Retina (tissue), 1 donor: ENCODE measurements at regions not wholly inside any gene's neighbourhood (a gene's known extent, or its start where the extent isn't known, plus 50 kb on each side); places are given as distances from the start of the nearest gene placed in this dataset.
"Not testable (repeated sequence)": the region's sequence is repeated elsewhere in the genome, so short reads cannot be mapped to it uniquely, and the experiment has no call there.

Experiments
- DNase-seq: peaks from one replicate; pipeline ENCODE4 v3.0.0-alpha.2; 2016

GRCh38 chr18:54433368-54433767 lies 75.7 kb downstream of the C18orf54 start:
- DNase-seq, result no peak

DNA sequence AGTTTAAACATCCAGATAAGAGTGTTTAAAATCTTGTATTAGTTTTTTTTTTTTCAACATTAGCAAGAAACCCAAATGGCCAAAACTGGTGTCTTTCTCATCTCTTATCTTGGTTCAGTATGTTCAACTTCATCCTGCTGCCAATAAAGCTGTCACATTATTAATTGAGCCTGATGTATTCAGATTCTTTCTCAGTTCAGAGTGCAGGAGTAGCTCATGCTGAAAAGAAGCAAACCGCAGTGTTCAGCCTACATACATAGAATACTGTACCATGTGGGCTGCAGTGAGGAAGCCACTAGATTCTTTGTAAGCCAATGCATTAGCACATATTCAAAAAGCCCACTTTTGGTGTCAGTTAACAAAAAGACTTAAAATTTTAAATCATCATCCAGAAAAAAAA lies 76.2 kb downstream of the C18orf54 start:
- no peak for DNase-seq

- DNase-seq, result no peak
Measured at GRCh38 chr18:54434453-54434852, 76.7 kb downstream of the C18orf54 start.

GRCh38 chr18:54436501-54436900 lies 78.8 kb downstream of the C18orf54 start:
- DNase-seq, result no peak

GRCh38 chr18:54440292-54440691 lies 82.6 kb downstream of the C18orf54 start:
- no peak for DNase-seq

DNA sequence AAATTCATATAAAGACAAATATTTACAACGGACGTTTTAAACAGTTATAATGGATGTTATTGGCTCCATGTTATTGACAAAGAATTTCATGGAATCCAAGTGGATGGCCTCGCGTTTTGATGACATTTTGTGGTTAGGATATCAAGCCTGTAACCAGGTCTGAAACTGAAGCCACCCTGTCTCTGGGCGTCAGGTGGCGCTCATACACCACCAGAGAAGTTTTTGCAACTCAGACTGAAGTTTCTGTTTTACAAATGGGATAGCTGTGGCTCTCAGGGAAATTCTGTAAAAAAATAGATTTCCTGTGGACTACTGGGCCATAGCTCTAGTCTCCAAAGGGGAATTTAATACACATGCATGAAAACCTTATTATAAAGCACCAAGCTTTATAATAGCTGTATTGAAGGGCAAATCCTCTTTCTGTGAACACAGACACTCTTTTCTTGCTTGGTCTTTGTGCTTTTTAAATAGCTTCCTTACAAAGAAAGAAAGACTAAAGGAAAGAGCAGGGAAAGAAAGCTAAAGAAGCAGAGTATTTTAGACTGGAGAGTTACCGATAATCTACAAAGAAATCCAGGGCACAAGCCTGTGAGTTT lies 86.7 kb downstream of the C18orf54 start:
- peak; percentile 53 for DNase-seq

DNA sequence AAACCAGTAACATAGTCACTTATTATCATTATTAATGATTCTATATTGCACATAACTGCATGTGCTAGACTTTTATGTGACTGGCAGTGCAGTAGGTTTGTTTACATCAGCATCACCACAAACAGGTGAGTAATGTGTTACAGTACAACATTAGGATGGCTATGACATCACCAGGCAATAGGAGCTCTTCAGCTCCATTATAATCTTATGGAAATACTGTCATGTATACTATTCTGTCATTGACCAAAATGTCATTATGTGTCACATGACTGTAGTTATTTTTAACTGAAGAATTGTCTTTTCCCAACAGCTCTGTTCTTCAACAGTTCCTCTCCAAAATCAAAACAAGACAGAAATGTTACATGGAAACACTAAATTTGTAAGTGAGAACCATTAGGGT lies 96.3 kb downstream of the C18orf54 start:
- DNase-seq, result no peak

GRCh38 chr18:54465502-54465901 lies 107.8 kb downstream of the C18orf54 start:
- DNase-seq, result no peak

GRCh38 chr18:54466248-54467005 lies 108.7 kb downstream of the C18orf54 start:
- DNase-seq, result no peak

DNA sequence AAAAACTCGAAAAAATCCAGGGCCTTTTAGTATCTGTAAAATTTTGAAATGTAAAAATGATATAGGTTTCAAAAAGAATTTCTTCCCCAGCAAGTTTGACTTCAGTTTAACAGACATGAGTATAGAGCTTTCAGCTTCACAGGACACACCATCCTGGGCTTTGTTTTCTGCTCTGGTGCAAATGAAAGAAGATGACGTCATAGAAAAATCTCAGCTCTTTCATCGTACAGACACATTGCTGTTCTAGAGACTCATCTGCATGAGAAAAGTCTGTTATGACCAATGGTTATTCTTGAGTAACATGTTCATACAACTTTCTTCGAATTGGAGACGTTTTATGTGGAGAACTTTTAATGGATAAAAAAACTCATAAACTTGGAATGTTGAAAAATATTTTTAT lies 111.7 kb upstream of the DYNAP start:
- DNase-seq, result no peak

GRCh38 chr18:54480616-54481015 lies 110.4 kb upstream of the DYNAP start:
- DNase-seq, result no peak

DNA sequence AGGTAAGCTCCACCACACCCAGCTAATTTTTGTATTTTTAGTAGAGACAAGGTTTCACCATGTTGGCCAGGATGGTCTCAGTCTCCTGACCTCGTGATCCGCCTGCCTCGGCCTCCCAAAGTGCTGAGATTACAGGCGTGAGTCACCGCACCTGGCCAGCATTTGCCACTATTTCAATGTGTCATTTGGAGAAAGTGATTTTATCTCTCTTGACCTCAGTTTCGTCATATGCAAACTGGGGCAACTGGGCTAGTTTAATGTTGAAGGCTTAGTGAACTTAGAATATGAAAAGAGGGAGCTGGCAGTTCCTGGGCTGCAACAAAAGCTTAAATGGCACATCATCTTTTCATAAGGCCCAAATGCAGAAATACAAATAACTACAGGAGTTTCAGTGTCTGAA lies 88.6 kb upstream of the DYNAP start:
- DNase-seq, result not testable (repeated sequence)

GRCh38 chr18:54503131-54503894 lies 87.7 kb upstream of the DYNAP start:
- no peak for DNase-seq

DNA sequence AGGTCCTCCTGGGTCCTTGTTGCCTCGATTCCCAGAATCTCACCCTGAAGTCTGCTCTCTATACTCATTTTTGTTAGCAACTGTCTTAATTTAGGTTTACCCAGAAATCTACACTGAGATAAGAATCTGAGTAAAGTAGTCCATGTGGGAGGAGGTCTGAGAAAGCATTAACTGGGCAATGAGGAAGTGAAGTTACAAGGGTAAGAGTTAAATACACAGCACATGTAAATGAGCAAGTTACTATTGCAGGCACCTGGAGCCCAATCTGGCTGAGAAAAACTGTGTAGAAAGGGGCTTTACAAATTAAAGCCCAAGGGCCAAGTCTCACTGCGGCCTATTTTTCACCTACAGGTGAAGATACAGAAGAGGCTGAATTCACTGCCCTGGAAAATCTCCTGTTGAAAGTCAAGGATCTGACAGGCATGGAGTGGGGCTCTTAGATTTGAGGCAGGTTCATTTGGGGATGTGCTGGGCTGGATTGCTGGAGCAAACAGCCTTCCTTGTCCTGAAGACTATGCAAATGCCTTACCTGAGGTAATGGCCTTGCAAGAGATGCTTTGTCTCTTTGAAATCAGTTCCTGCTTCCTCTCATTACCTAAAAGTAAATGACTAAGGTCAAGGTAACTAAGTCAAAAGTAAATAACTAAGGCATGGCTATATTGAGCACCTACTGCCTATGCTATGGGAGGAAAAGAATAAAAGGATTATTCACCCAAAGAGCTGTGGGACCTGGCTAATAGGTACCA lies 84.4 kb upstream of the DYNAP start:
- no peak for DNase-seq

GRCh38 chr18:54509793-54510192 lies 81.3 kb upstream of the DYNAP start:
- DNase-seq, result no peak

- DNase-seq, result no peak
Measured at GRCh38 chr18:54515149-54515548, 75.9 kb upstream of the DYNAP start.

- DNase-seq, result no peak
Measured at GRCh38 chr18:54517521-54517920, 73.5 kb upstream of the DYNAP start.

- no peak for DNase-seq
Measured at GRCh38 chr18:54521846-54522245, 69.2 kb upstream of the DYNAP start.

DNA sequence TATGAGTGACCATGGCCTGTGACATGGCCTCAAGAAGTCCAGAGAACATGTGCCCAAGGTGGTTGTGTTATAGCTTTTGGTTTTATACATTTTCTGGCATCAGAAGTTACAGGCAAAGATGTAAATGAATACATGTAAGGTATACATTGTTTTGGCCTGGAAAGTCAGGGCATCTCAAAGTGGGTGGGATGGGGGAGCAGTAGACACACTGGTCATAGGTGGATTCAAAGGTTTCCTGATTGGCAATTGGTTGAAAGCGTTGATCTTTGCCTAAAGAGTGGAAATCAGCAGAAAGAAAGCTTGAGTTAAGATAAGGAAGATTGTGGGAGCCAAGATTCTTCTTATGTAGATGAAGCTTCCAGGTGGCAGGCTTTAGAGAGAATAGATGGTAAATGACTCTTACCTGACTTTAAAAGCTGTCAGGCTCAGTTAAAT lies 62.1 kb upstream of the DYNAP start:
- no peak for DNase-seq

DNA sequence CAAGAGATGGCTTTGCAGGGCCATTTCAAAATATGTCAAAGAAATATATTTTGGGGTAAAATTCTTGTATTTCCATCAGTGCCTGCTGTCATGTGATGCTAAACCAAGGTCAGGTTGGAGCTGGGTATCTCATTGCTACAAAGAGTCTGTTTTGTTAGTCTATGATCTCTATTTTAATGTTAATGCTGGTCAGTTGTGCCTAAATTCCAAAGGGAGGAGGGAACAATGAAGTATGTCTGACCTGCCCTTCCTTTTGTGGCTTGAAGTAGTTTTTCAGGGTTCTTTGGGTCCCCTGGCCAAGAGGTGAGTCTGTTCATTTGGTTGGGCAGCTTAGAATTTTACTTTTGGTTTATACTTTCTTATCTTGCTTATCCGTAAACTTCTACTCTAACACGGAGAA lies 61.6 kb upstream of the DYNAP start:
- no peak for DNase-seq

DNA sequence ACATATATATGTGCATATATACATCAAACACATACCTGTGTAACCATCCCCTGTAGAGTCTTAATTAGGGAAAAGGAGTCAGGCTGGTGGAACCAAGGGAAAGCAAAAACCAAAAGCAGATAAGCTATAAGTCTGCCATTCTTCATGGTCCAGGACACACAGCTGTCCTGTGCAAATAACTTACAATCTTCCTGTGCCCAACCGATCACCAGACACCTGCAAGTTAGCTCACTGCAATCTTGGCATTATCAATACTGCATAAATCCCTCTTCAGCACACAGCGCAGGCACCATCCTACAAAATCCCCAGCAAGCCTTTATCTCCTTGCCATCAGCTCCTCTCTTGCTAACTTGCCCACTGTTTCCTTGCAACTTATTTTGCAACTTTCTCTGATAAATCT lies 60.8 kb upstream of the DYNAP start:
- DNase-seq, result no peak

DNA sequence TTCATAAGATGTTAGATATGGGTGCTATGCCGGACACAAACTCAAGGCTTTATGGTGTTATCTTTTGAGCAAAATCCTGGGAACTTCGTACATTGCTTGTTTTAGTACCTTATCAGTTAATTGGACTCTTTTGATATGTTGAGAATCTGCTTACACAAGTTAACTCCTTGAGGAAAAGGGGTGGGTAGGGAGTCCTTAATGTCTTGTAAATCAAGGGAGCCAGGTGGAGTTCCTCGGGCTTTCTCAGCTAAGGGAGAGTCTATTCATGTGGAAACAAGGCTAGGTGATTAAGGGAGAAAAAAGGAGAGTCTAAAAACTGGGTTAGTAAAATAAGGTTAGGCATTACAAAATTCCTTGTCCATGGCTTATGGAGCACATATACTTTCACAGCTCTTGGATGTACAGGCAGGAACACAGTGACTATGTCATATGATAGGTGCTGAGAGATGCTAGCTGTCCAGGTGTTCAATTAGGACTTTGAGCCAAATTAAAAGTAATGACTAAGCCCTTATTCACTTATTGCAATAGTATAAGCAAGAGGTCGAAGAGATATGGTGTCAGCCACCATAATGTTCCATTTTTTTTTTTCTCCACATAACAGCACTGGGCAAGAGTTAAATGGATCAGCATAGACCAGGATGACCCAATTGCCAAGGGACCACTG lies 59.5 kb upstream of the DYNAP start:
- no peak for DNase-seq

DNA sequence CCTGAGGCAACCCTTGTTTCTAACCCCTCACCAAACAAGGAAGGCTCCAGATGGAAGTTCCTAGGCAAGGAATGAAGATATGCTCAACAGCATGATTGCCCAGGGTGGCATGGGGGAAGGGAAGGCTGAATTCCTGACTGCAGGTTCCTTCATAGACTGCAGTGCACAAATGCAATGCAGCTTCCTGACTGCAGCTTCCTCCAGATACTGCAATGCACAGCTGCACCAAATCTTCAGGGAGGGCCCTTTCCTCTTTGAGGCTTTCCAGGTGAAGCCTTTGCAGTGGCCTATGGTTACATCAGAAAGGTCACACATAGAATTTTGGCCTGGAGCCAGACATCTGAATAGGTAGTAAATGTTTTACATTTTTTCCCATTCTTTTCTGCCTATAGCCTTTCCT lies 58.8 kb upstream of the DYNAP start:
- no peak for DNase-seq
